Esophagus muscularis mucosa (tissue), 4 donors: ENCODE measurements at regions not wholly inside any gene's neighbourhood (a gene's known extent, or its start where the extent isn't known, plus 50 kb on each side); places are given as distances from the start of the nearest gene placed in this dataset.

Experiments
- DNase-seq: peaks from one replicate; pipeline ENCODE4 v3.0.0-alpha.2; 2017; ENCODE audit errors: extremely low spot score
- H3K27ac ChIP-seq, 4 donors: fragments of 200-600 bp; sonication (generic); replicated peaks in 1 of 4; 1 replicate in 3 of 4; 2 replicates in 1 of 4; pipeline ENCODE4 v1.5.1; 2016 to 2019; ENCODE audit warnings: mild to moderate bottlenecking in 1 of 4
- H3K27me3 ChIP-seq, 4 donors: fragments of 200-600 bp; sonication (generic); one replicate each; pipeline versions ENCODE4 v1.5.1 to v1.6.0; 2016 to 2019
- H3K36me3 ChIP-seq, 4 donors: fragments of 200-600 bp; sonication (generic); one replicate each; pipeline ENCODE4 v1.5.1; 2016 to 2019
- H3K4me1 ChIP-seq, 4 donors: fragments of 200-600 bp; sonication (generic); one replicate each; pipeline ENCODE4 v1.5.1; 2016 to 2019
- H3K4me3 ChIP-seq, 4 donors: fragments of 200-600 bp; sonication (generic); 1 replicate in 2 of 4; 2 replicates in 2 of 4; pipeline ENCODE4 v1.5.1; 2016 to 2019; ENCODE audit warnings: mild to moderate bottlenecking in 4 of 4, moderate library complexity in 1 of 4
- H3K9me3 ChIP-seq, 4 donors: fragments of 200-600 bp; sonication (generic); 1 replicate in 3 of 4; 2 replicates in 1 of 4; pipeline ENCODE4 v1.5.1; 2016 to 2019
- CTCF ChIP-seq, 3 experiments: fragments of 200-600 bp in 2 of 3; fragments of 450-650 bp in 1 of 3; sonication (generic) in 2 of 3; IDR thresholded peaks; one replicate each; pipeline ENCODE4 v1.5.1; 2017 to 2019; ENCODE audit warnings: antibody characterized with exemption in 3 of 3, mild to moderate bottlenecking in 2 of 3, moderate library complexity in 1 of 3
- EP300 ChIP-seq: sonication (generic); formaldehyde crosslinking; IDR thresholded peaks from one replicate; pipeline ENCODE4 v1.6.1; 2017; ENCODE audit warnings: antibody characterized with exemption
- POLR2A ChIP-seq: fragments of 450-650 bp; IDR thresholded peaks from one replicate; pipeline ENCODE4 v1.6.1; 2017; ENCODE audit warnings: antibody characterized with exemption, moderate library complexity, mild to moderate bottlenecking, low read depth
- POLR2AphosphoS5 ChIP-seq, 2 donors: sonication (generic); formaldehyde crosslinking; IDR thresholded peaks; one replicate each; pipeline ENCODE4 v1.6.1; 2017; ENCODE audit warnings: antibody characterized with exemption in 2 of 2
- WGBS: methylation state at CpG from one replicate; pipeline ENCODE4 v1.1.5; 2018; 5-methylcytosine and 5-hydroxymethylcytosine counted together
- intact Hi-C: fragments of 100-400 bp; cut with DNase I; formaldehyde crosslinking; loops from one replicate; pipeline ENCODE4 v1.15.1; 2023

- Histone ChIP-seq H3K27ac (no peak overlapping the region), H3K4me1 (peaks cover 2 to 38% (median 27%) of the 10 kb centered on the region in 4 donors), H3K4me3 (no peak overlapping the region), H3K9me3 (no peaks in the 10 kb centered on the region), H3K27me3 (no peaks in the 10 kb centered on the region), H3K36me3 (no peaks in the 10 kb centered on the region)
- TF ChIP-seq CTCF (IDR thresholded peaks at IDR 0.05): no peak
- TF ChIP-seq EP300: no peak
- no peak for TF ChIP-seq POLR2AphosphoS5 (IDR thresholded peaks at IDR 0.05)
- no peak for TF ChIP-seq POLR2A
- intact Hi-C loops: no loop called here
- DNase-seq: no peak
Observed at GRCh38 chr17:59485946-59486345, 79.5 kb upstream of the DHX40 start.

GRCh38 chr17:59487161-59487873 lies 78.1 kb upstream of the DHX40 start:
- intact Hi-C loops: no loop called here
- H3K27ac ChIP-seq: peak overlapping the region in 1 of 4 donors; percentile 5

GRCh38 chr17:59488805-59489204 lies 76.6 kb upstream of the DHX40 start:
- WGBS: 95% methylated on average over 5 of the region's 5 CpGs
- no peak for DNase-seq
- Histone ChIP-seq H3K9me3 (no peaks in the 10 kb centered on the region), H3K27ac (no peak overlapping the region), H3K36me3 (no peaks in the 10 kb centered on the region), H3K4me3 (no peak overlapping the region), H3K27me3 (no peaks in the 10 kb centered on the region), H3K4me1 (peaks cover 3 to 26% (median 17%) of the 10 kb centered on the region in 4 donors)
- TF ChIP-seq POLR2AphosphoS5 (IDR thresholded peaks at IDR 0.05) (no peak), CTCF (IDR thresholded peaks at IDR 0.05) (no peak), EP300 (no peak), POLR2A (no peak)
- intact Hi-C loops: no loop called here

More at GRCh38 chr17:59487161-59487873, 78.1 kb upstream of the DHX40 start:
- Histone ChIP-seq H3K9me3 (no peaks in the 10 kb centered on the region), H3K4me3 (peak overlapping the region in 3 of 4 donors; percentile 24 to 43 (median 28)), H3K27me3 (no peaks in the 10 kb centered on the region), H3K4me1 (peaks cover 3 to 37% (median 28%) of the 10 kb centered on the region in 4 donors), H3K36me3 (no peaks in the 10 kb centered on the region)
- WGBS: 53% methylated on average over 7 of the region's 7 CpGs
- no peak for DNase-seq
- TF ChIP-seq POLR2AphosphoS5 (IDR thresholded peaks at IDR 0.05) (no peak), CTCF (IDR thresholded peaks at IDR 0.05) (no peak), EP300 (no peak), POLR2A (no peak)

- DNase-seq: peak; percentile 31
- intact Hi-C loops: no loop called here
- H3K27ac ChIP-seq: no peak overlapping the region
- H3K27me3 ChIP-seq: no peaks in the 10 kb centered on the region
- H3K4me1 ChIP-seq: peaks cover 3 to 26% (median 17%) of the 10 kb centered on the region in 4 donors
- H3K4me3 ChIP-seq: no peak overlapping the region
- TF ChIP-seq CTCF (IDR thresholded peaks at IDR 0.05): no peak
- no peak for TF ChIP-seq EP300
- TF ChIP-seq POLR2AphosphoS5 (IDR thresholded peaks at IDR 0.05): no peak
- TF ChIP-seq POLR2A: no peak
- no peaks in the 10 kb centered on the region for H3K9me3 ChIP-seq
- 44% methylated on average over 3 of the region's 3 CpGs for WGBS
- H3K36me3 ChIP-seq: no peaks in the 10 kb centered on the region
Observed at GRCh38 chr17:59490216-59490615, 75.2 kb upstream of the DHX40 start.
